GF-D8 (cell line): ENCODE measurements at regions not wholly inside any gene's neighbourhood (a gene's known extent, or its start where the extent isn't known, plus 50 kb on each side); places are given as distances from the start of the nearest gene placed in this dataset.
"Not testable (repeated sequence)": the region's sequence is repeated elsewhere in the genome, so short reads cannot be mapped to it uniquely, and the experiment has no call there.

Experiments
- DNase-seq: peaks from one replicate; lab custom pipeline; 2025; lab: John Stamatoyannopoulos, UW

- no peak for DNase-seq
These were observed 443.1 kb upstream of the FMR1 start for GRCh38 chrX:147468600-147468999.

GRCh38 chrX:147476008-147476407, 435.7 kb upstream of the FMR1 start:
- DNase-seq: no peak

GRCh38 chrX:147478899-147479298, 432.8 kb upstream of the FMR1 start:
- DNase-seq: no peak

GRCh38 chrX:147485207-147485606, 426.5 kb upstream of the FMR1 start:
- no peak for DNase-seq

GRCh38 chrX:147494365-147494764, 417.4 kb upstream of the FMR1 start:
- DNase-seq: no peak

- DNase-seq: no peak
These were observed 412.9 kb upstream of the FMR1 start for GRCh38 chrX:147498796-147499195.

GRCh38 chrX:147522981-147523380, 388.7 kb upstream of the FMR1 start:
- DNase-seq: no peak

- no peak for DNase-seq
These were observed 378.3 kb upstream of the FMR1 start for GRCh38 chrX:147533426-147533825.

GRCh38 chrX:147537172-147537571, 374.5 kb upstream of the FMR1 start:
- DNase-seq: no peak

- not testable (repeated sequence) for DNase-seq
These were observed 363.7 kb upstream of the FMR1 start for GRCh38 chrX:147548023-147548422.

GRCh38 chrX:147550217-147550616, 361.5 kb upstream of the FMR1 start:
- DNase-seq: no peak

GRCh38 chrX:147559191-147559590, 352.5 kb upstream of the FMR1 start:
- DNase-seq: no peak

GRCh38 chrX:147565237-147565636, 346.5 kb upstream of the FMR1 start:
- DNase-seq: no peak

- no peak for DNase-seq
These were observed 341.2 kb upstream of the FMR1 start for GRCh38 chrX:147570483-147570882.

- no peak for DNase-seq
These were observed 338.5 kb upstream of the FMR1 start for GRCh38 chrX:147573266-147573665.

GRCh38 chrX:147602176-147602696, 309.5 kb upstream of the FMR1 start:
- no peak for DNase-seq

GRCh38 chrX:147626605-147627004, 285.1 kb upstream of the FMR1 start:
- no peak for DNase-seq

GRCh38 chrX:147635186-147635585, 276.5 kb upstream of the FMR1 start:
- no peak for DNase-seq

GRCh38 chrX:147637190-147637589, 274.5 kb upstream of the FMR1 start:
- no peak for DNase-seq

GRCh38 chrX:147646949-147647723, 264.6 kb upstream of the FMR1 start:
- DNase-seq: no peak

GRCh38 chrX:147675819-147676218, 235.9 kb upstream of the FMR1 start:
- DNase-seq: no peak

GRCh38 chrX:147679356-147680005, 232.2 kb upstream of the FMR1 start:
- DNase-seq: no peak

- no peak for DNase-seq
These were observed 231.5 kb upstream of the FMR1 start for GRCh38 chrX:147680251-147680650.
